ENCODE measurements at regions not wholly inside any gene's neighbourhood (a gene's known extent, or its start where the extent isn't known, plus 50 kb on each side); places are given as distances from the start of the nearest gene placed in this dataset.
A peak's percentile ranks its signal among the peaks of the same experiment; 100 is the strongest.

- Histone ChIP-seq H3K9me3 (ENCODE audit: control insufficient read depth in 4 of 4, low read length in 3 of 4) (peaks cover 0 to 9% (median 6%) of the 10 kb centered on the region in 4 donors), H3K36me3 (ENCODE audit: control insufficient read depth in 4 of 4, insufficient read depth in 3 of 4, low read depth in 1 of 4, low read length in 3 of 4) (no peaks in the 10 kb centered on the region), H3K27ac (ENCODE audit: low read depth in 1 of 2, low read length in 2 of 2) (no peak overlapping the region), H3K9ac (ENCODE audit: low read depth in 1 of 2, low read length in 2 of 2) (no peak overlapping the region), H3K4me1 (ENCODE audit: control insufficient read depth in 4 of 4, insufficient read depth in 4 of 4, low read length in 3 of 4) (peaks cover 0 to 19% (median 11%) of the 10 kb centered on the region in 4 donors), H3K4me3 (ENCODE audit: low read depth in 1 of 3, low read length in 3 of 3) (no peak overlapping the region), H3K27me3 (ENCODE audit: control insufficient read depth in 4 of 4, insufficient read depth in 4 of 4, low read length in 3 of 4) (no peaks in the 10 kb centered on the region)
- DNase-seq (ENCODE audit: low spot score), result no peak
- TF ChIP-seq JUND (IDR thresholded peaks at IDR 0.05) (no peak), ZBTB33 (IDR thresholded peaks at IDR 0.05) (no peak), HNF4G (IDR thresholded peaks at IDR 0.05) (no peak), YY1 (IDR thresholded peaks at IDR 0.05) (peak; percentile 23), EGR1 (IDR thresholded peaks at IDR 0.05; ENCODE audit: low read depth in 2 of 2) (no peak)
- WGBS, result 90% methylated on average over 24 of the region's 24 CpGs
Observed at GRCh38 chr15:69548395-69549180, 96.0 kb downstream of the RPLP1 start.

GRCh38 chr15:69551391-69552056, 98.9 kb downstream of the RPLP1 start:
- no peak overlapping the region for H3K27ac ChIP-seq (ENCODE audit: low read depth in 1 of 2, low read length in 2 of 2)
- peaks cover 0 to 9% (median 6%) of the 10 kb centered on the region in 4 donors for H3K9me3 ChIP-seq (ENCODE audit: control insufficient read depth in 4 of 4, low read length in 3 of 4)
- no peaks in the 10 kb centered on the region for H3K27me3 ChIP-seq (ENCODE audit: control insufficient read depth in 4 of 4, insufficient read depth in 4 of 4, low read length in 3 of 4)
- TF ChIP-seq NR2F2 (IDR thresholded peaks at IDR 0.05), result no peak
- no peak for TF ChIP-seq HNF4A (conservative IDR thresholded peaks at IDR 0.05)
- no peak for TF ChIP-seq ATF3 (IDR thresholded peaks at IDR 0.05)
- H3K36me3 ChIP-seq (ENCODE audit: control insufficient read depth in 4 of 4, insufficient read depth in 3 of 4, low read depth in 1 of 4, low read length in 3 of 4), result no peaks in the 10 kb centered on the region
- H3K4me1 ChIP-seq (ENCODE audit: control insufficient read depth in 4 of 4, insufficient read depth in 4 of 4, low read length in 3 of 4), result peaks cover 3 to 26% (median 22%) of the 10 kb centered on the region in 4 donors
- H3K9ac ChIP-seq (ENCODE audit: low read depth in 1 of 2, low read length in 2 of 2), result no peak overlapping the region
- no peak for DNase-seq (ENCODE audit: low spot score)
- WGBS, result 87% methylated on average over 5 of the region's 5 CpGs
- no peak overlapping the region for H3K4me3 ChIP-seq (ENCODE audit: low read depth in 1 of 3, low read length in 3 of 3)

- peaks cover 5 to 32% (median 28%) of the 10 kb centered on the region in 4 donors for H3K4me1 ChIP-seq (ENCODE audit: control insufficient read depth in 4 of 4, insufficient read depth in 4 of 4, low read length in 3 of 4)
- 96% methylated on average over 10 of the region's 10 CpGs for WGBS
- H3K9ac ChIP-seq (ENCODE audit: low read depth in 1 of 2, low read length in 2 of 2), result no peak overlapping the region
- no peak overlapping the region for H3K4me3 ChIP-seq (ENCODE audit: low read depth in 1 of 3, low read length in 3 of 3)
- H3K9me3 ChIP-seq (ENCODE audit: control insufficient read depth in 4 of 4, low read length in 3 of 4), result peaks cover 0 to 9% (median 6%) of the 10 kb centered on the region in 4 donors
- H3K36me3 ChIP-seq (ENCODE audit: control insufficient read depth in 4 of 4, insufficient read depth in 3 of 4, low read depth in 1 of 4, low read length in 3 of 4), result no peaks in the 10 kb centered on the region
- H3K27ac ChIP-seq (ENCODE audit: low read depth in 1 of 2, low read length in 2 of 2), result no peak overlapping the region
- H3K27me3 ChIP-seq (ENCODE audit: control insufficient read depth in 4 of 4, insufficient read depth in 4 of 4, low read length in 3 of 4), result no peaks in the 10 kb centered on the region
- DNase-seq (ENCODE audit: low spot score), result no peak
- TF ChIP-seq FOXA2 (IDR thresholded peaks at IDR 0.05), result no peak
- TF ChIP-seq RXRA (IDR thresholded peaks at IDR 0.05), result no peak
- TF ChIP-seq CTCF (IDR thresholded peaks at IDR 0.05; ENCODE audit: low read depth, low read length, missing input control), result no peak
- no peak for TF ChIP-seq EGR1 (IDR thresholded peaks at IDR 0.05; ENCODE audit: low read depth in 2 of 2)
- TF ChIP-seq JUND (IDR thresholded peaks at IDR 0.05), result no peak
- TF ChIP-seq TAF1 (conservative IDR thresholded peaks at IDR 0.05), result no peak
- TF ChIP-seq HNF4A (conservative IDR thresholded peaks at IDR 0.05), result no peak
- TF ChIP-seq NR2F2 (IDR thresholded peaks at IDR 0.05), result no peak
- TF ChIP-seq, protein P1, sequence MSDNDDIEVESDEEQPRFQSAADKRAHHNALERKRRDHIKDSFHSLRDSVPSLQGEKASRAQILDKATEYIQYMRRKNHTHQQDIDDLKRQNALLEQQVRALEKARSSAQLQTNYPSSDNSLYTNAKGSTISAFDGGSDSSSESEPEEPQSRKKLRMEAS (IDR thresholded peaks at IDR 0.05), result no peak
- TF ChIP-seq FOXA1 (IDR thresholded peaks at IDR 0.05), result no peak
- no peak for TF ChIP-seq ZBTB33 (IDR thresholded peaks at IDR 0.05)
- no peak for TF ChIP-seq GABPA (IDR thresholded peaks at IDR 0.05 in 1 of 2, conservative IDR thresholded peaks at IDR 0.05 in 1 of 2)
- no peak for TF ChIP-seq ATF3 (IDR thresholded peaks at IDR 0.05)
Observed at GRCh38 chr15:69552057-69552815, 99.6 kb downstream of the RPLP1 start.

All from liver (tissue), 8 donors.